Mesothelial cell of epicardium (in vitro differentiated cells): ENCODE measurements at regions not wholly inside any gene's neighbourhood (a gene's known extent, or its start where the extent isn't known, plus 50 kb on each side); places are given as distances from the start of the nearest gene placed in this dataset.

Experiments used
- DNase-seq, 2 experiments: peaks; one replicate each; pipeline ENCODE4 v3.0.0; 2021; ENCODE audit warnings: low spot score in 2 of 2; ENCODE audit not compliant: unreplicated experiment in 2 of 2
- H3K27ac Mint-ChIP-seq: 2 replicates; pipeline ENCODE4 v1.8.0; 2021; ENCODE audit warnings: mixed read lengths
- H3K27me3 Mint-ChIP-seq: 2 replicates; pipeline ENCODE4 v1.8.0; 2021; ENCODE audit warnings: low read depth, mixed read lengths
- H3K36me3 Mint-ChIP-seq: 2 replicates; pipeline ENCODE4 v1.8.0; 2021; ENCODE audit warnings: mixed read lengths
- H3K4me1 Mint-ChIP-seq: 2 replicates; pipeline ENCODE4 v1.8.0; 2021; ENCODE audit warnings: mixed read lengths
- H3K4me3 Mint-ChIP-seq: 2 replicates; pipeline ENCODE4 v1.8.0; 2021; ENCODE audit warnings: mild to moderate bottlenecking, moderate library complexity, mixed read lengths
- H3K9me3 Mint-ChIP-seq: 2 replicates; pipeline ENCODE4 v1.8.0; 2021; ENCODE audit warnings: mixed read lengths
- CTCF ChIP-seq: fragments of 200-600 bp; sonication (generic); IDR thresholded peaks from one replicate; pipeline ENCODE4 v1.5.0; 2021; ENCODE audit warnings: antibody characterized with exemption; ENCODE audit not compliant: unreplicated experiment

DNA sequence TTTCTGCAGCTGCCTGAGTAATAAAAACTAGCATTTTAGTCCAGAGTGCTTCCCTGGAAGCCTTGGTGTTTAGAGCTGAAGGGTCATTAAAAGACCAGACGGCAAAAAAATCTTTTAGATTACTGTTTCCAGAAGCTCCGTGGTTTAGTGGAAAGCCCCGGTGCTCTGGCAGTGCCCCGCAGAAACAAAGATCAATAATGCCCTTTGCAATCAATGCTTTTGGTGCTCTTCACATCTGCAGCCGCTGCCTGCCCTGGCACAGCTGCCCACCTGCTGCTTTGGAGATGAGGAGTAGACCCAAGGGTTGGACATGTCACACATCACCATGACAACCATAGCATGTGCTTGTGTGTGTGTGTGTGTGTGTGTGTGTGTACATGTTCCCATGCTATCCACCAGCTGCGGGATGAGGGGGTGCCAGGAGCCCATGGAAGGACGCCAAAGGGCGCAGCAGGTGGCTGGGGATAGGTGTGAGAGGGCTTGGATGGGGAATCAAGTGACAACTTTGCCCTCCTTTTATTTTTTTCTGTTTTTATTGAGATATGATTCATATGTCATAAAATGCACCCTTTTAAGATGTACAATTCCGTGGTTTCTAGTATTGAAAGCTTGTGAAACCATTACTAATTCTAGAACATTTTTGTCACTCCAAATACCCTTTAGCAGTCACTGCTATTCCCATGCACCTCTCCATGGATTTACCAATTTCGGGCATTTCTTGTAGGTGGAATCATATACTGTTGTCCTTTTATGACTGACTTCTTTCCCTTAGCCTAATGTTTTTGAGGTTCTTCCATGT lies 75.7 kb upstream of the KLHL25 start:
- no peaks in the 10 kb centered on the region for H3K4me1 Mint-ChIP-seq
- peaks cover 39% of the 10 kb centered on the region for H3K27me3 Mint-ChIP-seq
- no peak overlapping the region for H3K4me3 Mint-ChIP-seq
- TF ChIP-seq CTCF, result no peak
- no peaks in the 10 kb centered on the region for H3K36me3 Mint-ChIP-seq
- no peak for DNase-seq
- H3K9me3 Mint-ChIP-seq, result no peaks in the 10 kb centered on the region
- no peak overlapping the region for H3K27ac Mint-ChIP-seq

DNA sequence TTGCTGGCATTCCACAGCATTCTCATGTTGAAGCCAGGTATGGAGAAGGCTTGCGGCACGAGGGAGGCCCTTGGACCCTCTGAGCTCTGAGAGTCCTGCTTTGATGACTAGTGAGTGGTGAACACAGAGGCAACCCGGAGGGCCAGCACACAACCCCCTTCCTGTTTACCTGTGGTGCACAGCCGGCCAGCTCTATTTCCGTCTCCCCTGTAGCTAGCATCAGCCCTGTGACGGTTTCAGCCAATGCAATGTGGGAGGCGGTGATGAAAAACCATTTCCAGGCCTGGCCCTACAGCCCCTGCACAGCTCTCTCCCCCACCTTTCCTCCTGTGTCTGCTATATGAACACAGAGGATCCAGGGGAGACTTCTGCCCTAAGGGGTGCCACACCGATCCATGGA lies 76.8 kb upstream of the KLHL25 start:
- Mint-ChIP-seq H3K36me3 (no peaks in the 10 kb centered on the region), H3K4me1 (no peaks in the 10 kb centered on the region), H3K4me3 (no peak overlapping the region), H3K27me3 (peaks cover 40% of the 10 kb centered on the region), H3K27ac (no peak overlapping the region), H3K9me3 (no peaks in the 10 kb centered on the region)
- DNase-seq, result no peak
- no peak for TF ChIP-seq CTCF

- no peak for DNase-seq
- peaks cover 42% of the 10 kb centered on the region for H3K27me3 Mint-ChIP-seq
- H3K9me3 Mint-ChIP-seq, result no peaks in the 10 kb centered on the region
- H3K36me3 Mint-ChIP-seq, result no peaks in the 10 kb centered on the region
- no peaks in the 10 kb centered on the region for H3K4me1 Mint-ChIP-seq
- no peak for TF ChIP-seq CTCF
- H3K4me3 Mint-ChIP-seq, result no peak overlapping the region
- H3K27ac Mint-ChIP-seq, result no peak overlapping the region
Measured at GRCh38 chr15:85872125-85872524, 77.4 kb upstream of the KLHL25 start.

- Mint-ChIP-seq H3K36me3 (no peaks in the 10 kb centered on the region), H3K4me1 (no peaks in the 10 kb centered on the region), H3K27ac (no peak overlapping the region), H3K9me3 (no peaks in the 10 kb centered on the region), H3K27me3 (peaks cover 36% of the 10 kb centered on the region), H3K4me3 (no peak overlapping the region)
- no peak for DNase-seq
- TF ChIP-seq CTCF, result no peak
Measured at GRCh38 chr15:85874236-85874635, 79.5 kb upstream of the KLHL25 start.

DNA sequence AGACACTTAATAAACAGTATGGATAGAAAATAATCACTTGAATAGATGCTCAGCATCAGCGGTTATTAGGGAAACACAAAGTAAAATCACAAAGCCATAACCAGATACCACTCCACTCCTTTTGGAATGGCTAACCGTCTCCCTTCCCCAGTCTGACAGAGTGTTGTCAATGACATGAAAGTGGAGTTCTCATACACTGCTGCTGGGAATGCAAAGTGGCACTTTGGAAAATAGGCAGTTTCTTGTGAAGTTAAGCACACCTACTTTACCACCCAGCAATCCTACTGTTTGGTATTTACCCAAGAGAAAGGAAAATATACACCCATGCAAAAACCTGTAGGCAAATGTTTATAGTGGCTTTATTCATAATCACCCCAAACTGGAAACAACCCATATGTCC lies 81.0 kb upstream of the KLHL25 start:
- no peak overlapping the region for H3K27ac Mint-ChIP-seq
- H3K4me3 Mint-ChIP-seq, result no peak overlapping the region
- DNase-seq, result no peak
- no peaks in the 10 kb centered on the region for H3K4me1 Mint-ChIP-seq
- no peaks in the 10 kb centered on the region for H3K9me3 Mint-ChIP-seq
- no peaks in the 10 kb centered on the region for H3K36me3 Mint-ChIP-seq
- peaks cover 40% of the 10 kb centered on the region for H3K27me3 Mint-ChIP-seq
- no peak for TF ChIP-seq CTCF
